ENCODE measurements at regions not wholly inside any gene's neighbourhood (a gene's known extent, or its start where the extent isn't known, plus 50 kb on each side); places are given as distances from the start of the nearest gene placed in this dataset.

GRCh38 chr2:133773854-133774653, 205.8 kb upstream of the NCKAP5 start:
- Mint-ChIP-seq H3K36me3 (ENCODE audit: low read depth) (no peaks in the 10 kb centered on the region), H3K27ac (ENCODE audit: unreplicated experiment) (peak overlapping the region; percentile 97), H3K27me3 (ENCODE audit: low read depth) (no peaks in the 10 kb centered on the region), H3K4me3 (no peak overlapping the region), H3K9me3 (peaks cover 9% of the 10 kb centered on the region), H3K4me1 (peaks cover 23% of the 10 kb centered on the region)
- DNase-seq (ENCODE audit: low read depth, low spot score) = no peak
- TF ChIP-seq CTCF (conservative IDR thresholded peaks at IDR 0.05) = no peak

- no peak for TF ChIP-seq CTCF (conservative IDR thresholded peaks at IDR 0.05)
- no peak for DNase-seq (ENCODE audit: low read depth, low spot score)
- Mint-ChIP-seq H3K9me3 (peaks cover 9% of the 10 kb centered on the region), H3K4me3 (no peak overlapping the region), H3K4me1 (peaks cover 23% of the 10 kb centered on the region), H3K27me3 (ENCODE audit: low read depth) (no peaks in the 10 kb centered on the region), H3K36me3 (ENCODE audit: low read depth) (no peaks in the 10 kb centered on the region), H3K27ac (ENCODE audit: unreplicated experiment) (peak overlapping the region; percentile 97)
These were observed 206.4 kb upstream of the NCKAP5 start for GRCh38 chr2:133774654-133775015.

- Mint-ChIP-seq H3K4me3 (no peak overlapping the region), H3K9me3 (peaks cover 2% of the 10 kb centered on the region), H3K27ac (ENCODE audit: unreplicated experiment) (no peak overlapping the region), H3K4me1 (peaks cover 22% of the 10 kb centered on the region), H3K36me3 (ENCODE audit: low read depth) (no peaks in the 10 kb centered on the region), H3K27me3 (ENCODE audit: low read depth) (no peaks in the 10 kb centered on the region)
- no peak for DNase-seq (ENCODE audit: low read depth, low spot score)
- no peak for TF ChIP-seq CTCF (conservative IDR thresholded peaks at IDR 0.05)
These were observed 208.8 kb upstream of the NCKAP5 start for GRCh38 chr2:133776936-133777573.

- TF ChIP-seq CTCF (conservative IDR thresholded peaks at IDR 0.05) = no peak
- Mint-ChIP-seq H3K27ac (ENCODE audit: unreplicated experiment) (no peak overlapping the region), H3K9me3 (no peaks in the 10 kb centered on the region), H3K4me3 (no peak overlapping the region), H3K36me3 (ENCODE audit: low read depth) (peaks cover 3% of the 10 kb centered on the region), H3K27me3 (ENCODE audit: low read depth) (no peaks in the 10 kb centered on the region), H3K4me1 (peaks cover 18% of the 10 kb centered on the region)
- no peak for DNase-seq (ENCODE audit: low read depth, low spot score)
These were observed 209.3 kb upstream of the NCKAP5 start for GRCh38 chr2:133777574-133777960.

- no peak overlapping the region for H3K27ac Mint-ChIP-seq (ENCODE audit: unreplicated experiment)
- no peaks in the 10 kb centered on the region for H3K4me1 Mint-ChIP-seq
- DNase-seq (ENCODE audit: low read depth, low spot score) = peak; percentile 78
- H3K36me3 Mint-ChIP-seq (ENCODE audit: low read depth) = peaks cover 7% of the 10 kb centered on the region
- H3K9me3 Mint-ChIP-seq = peaks cover 5% of the 10 kb centered on the region
- no peaks in the 10 kb centered on the region for H3K27me3 Mint-ChIP-seq (ENCODE audit: low read depth)
- no peak overlapping the region for H3K4me3 Mint-ChIP-seq
- TF ChIP-seq CTCF (conservative IDR thresholded peaks at IDR 0.05) = peak; percentile 92
These were observed 212.1 kb upstream of the NCKAP5 start for GRCh38 chr2:133780099-133780996.

Data from neural crest cell (in vitro differentiated cells).